ENCODE measurements at regions not wholly inside any gene's neighbourhood (a gene's known extent, or its start where the extent isn't known, plus 50 kb on each side); places are given as distances from the start of the nearest gene placed in this dataset.

DNA sequence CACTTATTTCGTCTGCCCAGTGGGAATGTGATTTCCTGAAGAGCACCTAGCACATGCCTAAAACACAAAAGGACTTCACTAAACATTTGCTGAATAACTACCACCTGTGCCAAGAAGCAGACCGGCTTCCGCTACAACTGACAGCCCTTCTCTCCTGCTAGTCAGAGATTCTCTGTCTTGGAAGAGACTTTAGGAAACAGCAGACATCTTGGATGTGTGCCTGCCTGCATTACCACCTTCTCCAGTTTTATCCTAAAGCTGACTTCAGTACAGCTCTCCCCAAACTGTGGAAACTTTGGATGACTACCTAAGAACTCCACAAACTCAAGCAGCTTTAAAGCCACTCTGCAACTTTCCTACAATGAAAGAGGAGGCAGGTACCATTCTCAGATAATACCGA lies 116.5 kb upstream of the MAN2A1 start:
- Histone ChIP-seq H3K9me2 (ENCODE audit: insufficient read depth) (no peaks in the 10 kb centered on the region), H3K79me2 (ENCODE audit: insufficient read depth, low read length) (no peaks in the 10 kb centered on the region), H4K20me1 (ENCODE audit: insufficient read depth) (no peaks in the 10 kb centered on the region), H3K4me2 (ENCODE audit: low read length) (no peak overlapping the region), H3K4me3 (replicated peaks in 1 of 2; ENCODE audit: low read depth in 1 of 2, low read length in 2 of 2) (no peak overlapping the region), H3K27me3 (ENCODE audit: insufficient read depth, low read length) (no peaks in the 10 kb centered on the region), H3K27ac (ENCODE audit: low read depth, low read length) (no peak overlapping the region), H2AFZ (ENCODE audit: low read depth, low read length, poor library complexity, severe bottlenecking) (no peak overlapping the region), H3K4me1 (ENCODE audit: control insufficient read depth in 1 of 2, insufficient read depth in 2 of 2, low read length in 2 of 2) (peaks cover 0 to 4% of the 10 kb centered on the region in 2 experiments; a peak in 1 of 4 replicates), H3K9me3 (ENCODE audit: control insufficient read depth in 1 of 2, insufficient read depth in 1 of 2, low read depth in 1 of 2, low read length in 2 of 2) (no peaks in the 10 kb centered on the region), H3K9ac (ENCODE audit: low read length) (no peak overlapping the region), H3K36me3 (ENCODE audit: control insufficient read depth in 1 of 2, insufficient read depth in 2 of 2, low read length in 2 of 2) (no peaks in the 10 kb centered on the region)
- no peak for DNase-seq (ENCODE audit: low read depth, low spot score)
- CTCF ChIA-PET, result no interaction called here
- ATAC-seq, result no peak
- RAD21 ChIA-PET (ENCODE audit: low non-redundant PET in 1 of 2, low total read pairs in 2 of 2, uncharacterized antibody in 2 of 2, unreplicated experiment in 2 of 2), result no interaction called here
- intact Hi-C loops (cut with micrococcal nuclease), result no loop called here
- no TSS peak for BruUV-seq (replicated peaks)
- TF ChIP-seq YY1 (IDR thresholded peaks at IDR 0.05; ENCODE audit: extremely low read depth, insufficient replicate concordance, low read depth, low read length) (no peak), EZH2 (IDR thresholded peaks at IDR 0.05) (no peak), CBX3 (IDR thresholded peaks at IDR 0.05; ENCODE audit: low read depth) (no peak), RAD21 (IDR thresholded peaks at IDR 0.05; ENCODE audit: low read depth) (no peak), EZH2phosphoT487 (IDR thresholded peaks at IDR 0.05; ENCODE audit: borderline replicate concordance) (no peak), POLR2AphosphoS5 (IDR thresholded peaks at IDR 0.05; ENCODE audit: low read depth, low read length) (no peak), FOSL1 (IDR thresholded peaks at IDR 0.05; ENCODE audit: low read depth) (no peak), POLR2A (IDR thresholded peaks at IDR 0.05; ENCODE audit: borderline replicate concordance, extremely low read depth, insufficient read depth, insufficient read length) (no peak), TCF7L2 (IDR thresholded peaks at IDR 0.05; ENCODE audit: borderline replicate concordance, extremely low read depth, insufficient read depth, insufficient read length) (no peak), ZFX (IDR thresholded peaks at IDR 0.05) (no peak), EGR1 (IDR thresholded peaks at IDR 0.05; ENCODE audit: low read depth) (no peak), SRF (IDR thresholded peaks at IDR 0.05; ENCODE audit: low read depth) (no peak), ELF1 (IDR thresholded peaks at IDR 0.05; ENCODE audit: borderline replicate concordance, low read depth) (no peak), JUND (IDR thresholded peaks at IDR 0.05) (no peak), SIN3A (IDR thresholded peaks at IDR 0.05; ENCODE audit: low read depth) (no peak), SP1 (IDR thresholded peaks at IDR 0.05; ENCODE audit: low read depth) (no peak)
- TF ChIP-seq, protein P1, sequence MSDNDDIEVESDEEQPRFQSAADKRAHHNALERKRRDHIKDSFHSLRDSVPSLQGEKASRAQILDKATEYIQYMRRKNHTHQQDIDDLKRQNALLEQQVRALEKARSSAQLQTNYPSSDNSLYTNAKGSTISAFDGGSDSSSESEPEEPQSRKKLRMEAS (IDR thresholded peaks at IDR 0.05), result no peak
- TF ChIP-seq, protein P2, sequence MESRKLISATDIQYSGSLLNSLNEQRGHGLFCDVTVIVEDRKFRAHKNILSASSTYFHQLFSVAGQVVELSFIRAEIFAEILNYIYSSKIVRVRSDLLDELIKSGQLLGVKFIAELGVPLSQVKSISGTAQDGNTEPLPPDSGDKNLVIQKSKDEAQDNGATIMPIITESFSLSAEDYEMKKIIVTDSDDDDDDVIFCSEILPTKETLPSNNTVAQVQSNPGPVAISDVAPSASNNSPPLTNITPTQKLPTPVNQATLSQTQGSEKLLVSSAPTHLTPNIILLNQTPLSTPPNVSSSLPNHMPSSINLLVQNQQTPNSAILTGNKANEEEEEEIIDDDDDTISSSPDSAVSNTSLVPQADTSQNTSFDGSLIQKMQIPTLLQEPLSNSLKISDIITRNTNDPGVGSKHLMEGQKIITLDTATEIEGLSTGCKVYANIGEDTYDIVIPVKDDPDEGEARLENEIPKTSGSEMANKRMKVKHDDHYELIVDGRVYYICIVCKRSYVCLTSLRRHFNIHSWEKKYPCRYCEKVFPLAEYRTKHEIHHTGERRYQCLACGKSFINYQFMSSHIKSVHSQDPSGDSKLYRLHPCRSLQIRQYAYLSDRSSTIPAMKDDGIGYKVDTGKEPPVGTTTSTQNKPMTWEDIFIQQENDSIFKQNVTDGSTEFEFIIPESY (IDR thresholded peaks at IDR 0.05; ENCODE audit: extremely low read depth, insufficient replicate concordance, low read length), result no peak
- TF ChIP-seq, protein P3, sequence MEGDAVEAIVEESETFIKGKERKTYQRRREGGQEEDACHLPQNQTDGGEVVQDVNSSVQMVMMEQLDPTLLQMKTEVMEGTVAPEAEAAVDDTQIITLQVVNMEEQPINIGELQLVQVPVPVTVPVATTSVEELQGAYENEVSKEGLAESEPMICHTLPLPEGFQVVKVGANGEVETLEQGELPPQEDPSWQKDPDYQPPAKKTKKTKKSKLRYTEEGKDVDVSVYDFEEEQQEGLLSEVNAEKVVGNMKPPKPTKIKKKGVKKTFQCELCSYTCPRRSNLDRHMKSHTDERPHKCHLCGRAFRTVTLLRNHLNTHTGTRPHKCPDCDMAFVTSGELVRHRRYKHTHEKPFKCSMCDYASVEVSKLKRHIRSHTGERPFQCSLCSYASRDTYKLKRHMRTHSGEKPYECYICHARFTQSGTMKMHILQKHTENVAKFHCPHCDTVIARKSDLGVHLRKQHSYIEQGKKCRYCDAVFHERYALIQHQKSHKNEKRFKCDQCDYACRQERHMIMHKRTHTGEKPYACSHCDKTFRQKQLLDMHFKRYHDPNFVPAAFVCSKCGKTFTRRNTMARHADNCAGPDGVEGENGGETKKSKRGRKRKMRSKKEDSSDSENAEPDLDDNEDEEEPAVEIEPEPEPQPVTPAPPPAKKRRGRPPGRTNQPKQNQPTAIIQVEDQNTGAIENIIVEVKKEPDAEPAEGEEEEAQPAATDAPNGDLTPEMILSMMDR (IDR thresholded peaks at IDR 0.05 in 2 of 3, conservative IDR thresholded peaks at IDR 0.05 in 1 of 3; ENCODE audit: borderline replicate concordance in 1 of 3, insufficient read depth in 1 of 3, low read depth in 2 of 3, low read length in 2 of 3), result no peak
- TF ChIP-seq, protein P4, sequence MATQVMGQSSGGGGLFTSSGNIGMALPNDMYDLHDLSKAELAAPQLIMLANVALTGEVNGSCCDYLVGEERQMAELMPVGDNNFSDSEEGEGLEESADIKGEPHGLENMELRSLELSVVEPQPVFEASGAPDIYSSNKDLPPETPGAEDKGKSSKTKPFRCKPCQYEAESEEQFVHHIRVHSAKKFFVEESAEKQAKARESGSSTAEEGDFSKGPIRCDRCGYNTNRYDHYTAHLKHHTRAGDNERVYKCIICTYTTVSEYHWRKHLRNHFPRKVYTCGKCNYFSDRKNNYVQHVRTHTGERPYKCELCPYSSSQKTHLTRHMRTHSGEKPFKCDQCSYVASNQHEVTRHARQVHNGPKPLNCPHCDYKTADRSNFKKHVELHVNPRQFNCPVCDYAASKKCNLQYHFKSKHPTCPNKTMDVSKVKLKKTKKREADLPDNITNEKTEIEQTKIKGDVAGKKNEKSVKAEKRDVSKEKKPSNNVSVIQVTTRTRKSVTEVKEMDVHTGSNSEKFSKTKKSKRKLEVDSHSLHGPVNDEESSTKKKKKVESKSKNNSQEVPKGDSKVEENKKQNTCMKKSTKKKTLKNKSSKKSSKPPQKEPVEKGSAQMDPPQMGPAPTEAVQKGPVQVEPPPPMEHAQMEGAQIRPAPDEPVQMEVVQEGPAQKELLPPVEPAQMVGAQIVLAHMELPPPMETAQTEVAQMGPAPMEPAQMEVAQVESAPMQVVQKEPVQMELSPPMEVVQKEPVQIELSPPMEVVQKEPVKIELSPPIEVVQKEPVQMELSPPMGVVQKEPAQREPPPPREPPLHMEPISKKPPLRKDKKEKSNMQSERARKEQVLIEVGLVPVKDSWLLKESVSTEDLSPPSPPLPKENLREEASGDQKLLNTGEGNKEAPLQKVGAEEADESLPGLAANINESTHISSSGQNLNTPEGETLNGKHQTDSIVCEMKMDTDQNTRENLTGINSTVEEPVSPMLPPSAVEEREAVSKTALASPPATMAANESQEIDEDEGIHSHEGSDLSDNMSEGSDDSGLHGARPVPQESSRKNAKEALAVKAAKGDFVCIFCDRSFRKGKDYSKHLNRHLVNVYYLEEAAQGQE (IDR thresholded peaks at IDR 0.05; ENCODE audit: low read depth), result no peak
- POLR2A ChIA-PET, result no interaction called here

All from HCT116 (cell line).